Sigmoid colon (tissue), 4 donors: ENCODE measurements at regions not wholly inside any gene's neighbourhood (a gene's known extent, or its start where the extent isn't known, plus 50 kb on each side); places are given as distances from the start of the nearest gene placed in this dataset.

Source experiments
- CTCF ChIP-seq, 4 experiments: fragments of 450-650 bp in 3 of 4; fragments of 200-600 bp in 1 of 4; IDR thresholded peaks; one replicate each; pipeline ENCODE4 v1.5.1; 2016 to 2019; ENCODE audit warnings: antibody characterized with exemption in 4 of 4, mild to moderate bottlenecking in 3 of 4, moderate library complexity in 2 of 4
- EP300 ChIP-seq, 4 donors: sonication (generic); formaldehyde crosslinking; IDR thresholded peaks; one replicate each; pipeline ENCODE4 v1.6.1; 2017; ENCODE audit warnings: antibody characterized with exemption in 4 of 4

- TF ChIP-seq EP300 (IDR thresholded peaks at IDR 0.05) (no peak), CTCF (IDR thresholded peaks at IDR 0.05) (no peak)
These were observed 103.7 kb downstream of the AXIN2 start for GRCh38 chr17:65457635-65458257.
